ENCODE measurements at regions not wholly inside any gene's neighbourhood (a gene's known extent, or its start where the extent isn't known, plus 50 kb on each side); places are given as distances from the start of the nearest gene placed in this dataset.

DNA sequence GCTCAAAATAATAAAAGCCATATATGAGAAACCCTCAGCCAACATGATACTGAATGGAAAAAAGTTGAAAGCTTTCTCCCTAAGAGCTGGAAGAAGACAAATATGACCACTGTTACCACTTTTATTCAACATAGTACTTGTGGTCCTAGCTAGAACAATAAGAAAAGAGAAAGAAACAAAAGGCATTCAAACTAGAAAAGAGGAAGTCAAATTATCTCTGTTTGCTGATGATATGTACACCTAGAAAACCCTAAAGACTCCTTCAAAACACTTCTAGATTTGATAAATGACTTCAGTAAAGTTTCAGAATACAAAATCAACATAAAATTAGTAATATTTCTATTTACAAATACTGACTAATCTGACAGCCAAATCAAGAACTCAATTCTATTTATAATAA lies 328.8 kb upstream of the GCFC2 start:
- TF ChIP-seq EZH2phosphoT487 (IDR thresholded peaks at IDR 0.05; ENCODE audit: insufficient read depth, low read depth) = no peak
- no peak for TF ChIP-seq EZH2 (IDR thresholded peaks at IDR 0.05; ENCODE audit: insufficient read depth, poor library complexity, severe bottlenecking)
- no peaks in the 10 kb centered on the region for H3K9me3 ChIP-seq (ENCODE audit: low read depth)
- H3F3A ChIP-seq (ENCODE audit: insufficient read depth) = no peaks in the 10 kb centered on the region
- H3K27me3 ChIP-seq (replicated peaks; ENCODE audit: insufficient read depth) = no peaks in the 10 kb centered on the region
- H3K9me2 ChIP-seq (ENCODE audit: insufficient read depth) = no peaks in the 10 kb centered on the region
- no peak overlapping the region for H3K4me2 ChIP-seq (ENCODE audit: unreplicated experiment)
- no peak overlapping the region for H3K4me3 ChIP-seq
- no peak overlapping the region for H3K27ac ChIP-seq
- no peaks in the 10 kb centered on the region for H3K36me3 ChIP-seq (ENCODE audit: low read depth)
- H2AFZ ChIP-seq = no peak overlapping the region
- no peaks in the 10 kb centered on the region for H3K79me2 ChIP-seq (ENCODE audit: insufficient read depth)
- H3K9ac ChIP-seq = no peak overlapping the region
- in situ Hi-C loops (cut with MboI) = no loop called here
- no peaks in the 10 kb centered on the region for H4K20me1 ChIP-seq (ENCODE audit: insufficient read depth)
- no peak for DNase-seq
- H3K4me1 ChIP-seq (ENCODE audit: insufficient read depth) = no peaks in the 10 kb centered on the region

DNA sequence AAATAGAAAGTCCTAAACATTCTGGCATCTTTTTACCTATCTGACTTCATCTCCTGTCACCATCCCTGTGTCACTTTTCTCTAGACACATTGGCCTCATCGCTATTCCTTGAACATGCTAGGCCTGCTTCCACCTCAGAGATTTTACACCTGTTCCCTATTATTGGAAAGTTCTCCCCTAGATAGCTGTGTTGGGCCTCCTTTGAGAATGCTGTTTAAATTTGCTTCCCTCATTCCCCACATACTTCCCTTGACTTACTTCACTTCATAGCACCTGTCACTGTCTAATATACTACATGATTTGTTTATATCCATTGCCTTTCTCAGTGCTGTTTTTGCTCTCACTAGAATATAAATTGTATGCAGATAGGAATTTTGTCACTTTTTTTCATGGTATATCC lies 317.0 kb upstream of the GCFC2 start:
- Histone ChIP-seq H3K9ac (no peak overlapping the region), H3K27ac (no peak overlapping the region), H3K4me1 (ENCODE audit: insufficient read depth) (no peaks in the 10 kb centered on the region), H3K4me3 (no peak overlapping the region), H2AFZ (no peak overlapping the region), H3K79me2 (ENCODE audit: insufficient read depth) (no peaks in the 10 kb centered on the region), H3K9me2 (ENCODE audit: insufficient read depth) (no peaks in the 10 kb centered on the region), H3F3A (ENCODE audit: insufficient read depth) (no peaks in the 10 kb centered on the region), H4K20me1 (ENCODE audit: insufficient read depth) (no peaks in the 10 kb centered on the region), H3K27me3 (replicated peaks; ENCODE audit: insufficient read depth) (no peaks in the 10 kb centered on the region), H3K4me2 (ENCODE audit: unreplicated experiment) (no peak overlapping the region), H3K36me3 (ENCODE audit: low read depth) (no peaks in the 10 kb centered on the region), H3K9me3 (ENCODE audit: low read depth) (no peaks in the 10 kb centered on the region)
- no peak for DNase-seq
- 65 to 69% methylated on average over 1 of the region's 1 CpG for WGBS, 2 experiments (ENCODE audit: low coverage in 1 of 2, low lambda C conversion rate in 2 of 2, missing lambda C conversion rate in 2 of 2)
- in situ Hi-C loops (cut with MboI) = no loop called here
- TF ChIP-seq EZH2phosphoT487 (IDR thresholded peaks at IDR 0.05; ENCODE audit: insufficient read depth, low read depth) (no peak), EZH2 (IDR thresholded peaks at IDR 0.05; ENCODE audit: insufficient read depth, poor library complexity, severe bottlenecking) (no peak)

DNA sequence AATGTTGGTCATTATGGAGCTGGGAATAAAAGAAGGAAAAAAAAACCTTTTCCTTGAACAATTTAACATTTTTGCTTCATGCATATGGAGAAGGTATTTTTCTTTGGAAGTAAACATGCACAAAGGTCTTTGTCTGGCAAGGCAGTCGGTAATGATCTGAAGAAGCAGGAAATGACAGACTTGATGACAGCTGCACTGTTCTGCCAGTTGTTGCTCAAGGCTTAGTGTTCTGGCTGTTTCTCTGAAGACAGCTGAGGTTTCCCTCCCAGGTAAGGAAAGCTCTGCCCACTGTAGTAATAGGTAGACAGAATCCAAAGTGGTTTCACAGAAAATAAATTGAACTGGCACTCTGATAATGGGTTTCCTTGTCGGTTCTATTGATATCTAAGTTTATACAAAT lies 308.4 kb upstream of the GCFC2 start:
- no peaks in the 10 kb centered on the region for H3K36me3 ChIP-seq (ENCODE audit: low read depth)
- H3F3A ChIP-seq (ENCODE audit: insufficient read depth) = no peaks in the 10 kb centered on the region
- no peak overlapping the region for H3K9ac ChIP-seq
- no peak overlapping the region for H2AFZ ChIP-seq
- H3K4me1 ChIP-seq (ENCODE audit: insufficient read depth) = no peaks in the 10 kb centered on the region
- H3K4me3 ChIP-seq = no peak overlapping the region
- no peaks in the 10 kb centered on the region for H3K27me3 ChIP-seq (replicated peaks; ENCODE audit: insufficient read depth)
- H3K9me3 ChIP-seq (ENCODE audit: low read depth) = no peaks in the 10 kb centered on the region
- H3K27ac ChIP-seq = no peak overlapping the region
- no peaks in the 10 kb centered on the region for H3K79me2 ChIP-seq (ENCODE audit: insufficient read depth)
- no peaks in the 10 kb centered on the region for H4K20me1 ChIP-seq (ENCODE audit: insufficient read depth)
- in situ Hi-C loops (cut with MboI) = no loop called here
- H3K9me2 ChIP-seq (ENCODE audit: insufficient read depth) = no peaks in the 10 kb centered on the region
- TF ChIP-seq EZH2 (IDR thresholded peaks at IDR 0.05; ENCODE audit: insufficient read depth, poor library complexity, severe bottlenecking) (no peak), EZH2phosphoT487 (IDR thresholded peaks at IDR 0.05; ENCODE audit: insufficient read depth, low read depth) (no peak)
- DNase-seq = no peak
- no peak overlapping the region for H3K4me2 ChIP-seq (ENCODE audit: unreplicated experiment)
- WGBS, 2 experiments (ENCODE audit: low coverage in 1 of 2, low lambda C conversion rate in 2 of 2, missing lambda C conversion rate in 2 of 2) = 0 to 1% methylated on average over 2 of the region's 2 CpGs

DNA sequence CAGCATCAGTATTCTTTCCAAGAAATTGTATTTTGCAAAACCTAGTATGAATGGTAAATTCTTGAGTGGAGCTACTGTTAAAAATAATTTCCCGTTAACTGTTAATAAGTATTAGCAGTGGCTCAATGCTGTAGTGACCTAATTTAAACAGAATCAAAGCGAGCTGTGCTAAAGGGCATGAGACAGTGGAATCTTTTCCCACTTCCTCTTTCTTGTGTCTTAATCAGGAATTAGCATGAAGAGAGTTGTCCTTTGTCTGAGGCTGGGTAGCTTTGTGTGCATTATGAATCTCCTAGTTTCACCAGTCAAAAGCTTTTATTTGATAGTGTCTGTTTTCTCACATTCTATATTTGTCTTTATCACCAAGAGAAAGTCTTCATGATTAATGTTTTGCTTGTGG lies 298.8 kb upstream of the GCFC2 start:
- DNase-seq = no peak
- TF ChIP-seq EZH2phosphoT487 (IDR thresholded peaks at IDR 0.05; ENCODE audit: insufficient read depth, low read depth) (no peak), EZH2 (IDR thresholded peaks at IDR 0.05; ENCODE audit: insufficient read depth, poor library complexity, severe bottlenecking) (no peak)
- 16 to 33% methylated on average over 2 of the region's 2 CpGs for WGBS, 2 experiments (ENCODE audit: low coverage in 1 of 2, low lambda C conversion rate in 2 of 2, missing lambda C conversion rate in 2 of 2)
- Histone ChIP-seq H3F3A (ENCODE audit: insufficient read depth) (no peaks in the 10 kb centered on the region), H2AFZ (no peak overlapping the region), H3K4me2 (ENCODE audit: unreplicated experiment) (no peak overlapping the region), H3K27ac (no peak overlapping the region), H3K27me3 (replicated peaks; ENCODE audit: insufficient read depth) (no peaks in the 10 kb centered on the region), H4K20me1 (ENCODE audit: insufficient read depth) (no peaks in the 10 kb centered on the region), H3K9ac (no peak overlapping the region), H3K4me1 (ENCODE audit: insufficient read depth) (no peaks in the 10 kb centered on the region), H3K36me3 (ENCODE audit: low read depth) (no peaks in the 10 kb centered on the region), H3K4me3 (no peak overlapping the region), H3K9me3 (ENCODE audit: low read depth) (no peaks in the 10 kb centered on the region), H3K79me2 (ENCODE audit: insufficient read depth) (no peaks in the 10 kb centered on the region), H3K9me2 (ENCODE audit: insufficient read depth) (no peaks in the 10 kb centered on the region)
- in situ Hi-C loops (cut with MboI) = no loop called here

DNA sequence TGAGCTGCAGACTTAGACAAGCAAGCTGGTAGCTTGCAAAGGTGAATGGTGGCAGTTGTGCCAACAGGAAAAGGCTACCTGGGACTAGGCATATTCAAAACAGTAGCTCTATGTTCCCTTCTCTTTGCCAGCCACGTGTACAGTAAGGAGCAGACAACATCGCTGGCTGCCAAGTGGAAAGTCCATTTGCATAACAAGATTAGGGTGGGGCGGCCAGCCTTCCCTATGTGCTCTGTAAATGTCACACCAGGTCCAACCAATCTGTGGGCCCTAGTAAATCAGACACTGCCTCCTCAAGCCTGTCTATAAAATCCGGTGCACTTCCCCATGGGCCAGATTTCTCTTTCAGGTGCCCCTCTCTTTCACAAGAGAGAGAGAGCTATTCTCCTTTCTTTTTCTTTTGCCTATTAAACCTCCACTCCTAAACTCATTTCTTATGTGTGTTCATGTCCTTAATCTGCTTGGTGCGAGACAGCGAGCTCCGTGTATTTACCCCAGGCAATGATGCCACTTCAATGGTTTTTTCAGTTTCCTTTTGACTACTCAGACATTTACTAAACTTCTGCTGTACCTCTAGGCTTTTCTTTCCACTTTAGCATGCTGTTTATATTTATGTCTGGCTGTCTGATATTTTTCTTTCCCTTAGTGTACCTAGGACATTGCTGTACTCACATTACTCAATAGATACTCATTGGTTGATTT lies 297.4 kb upstream of the GCFC2 start:
- WGBS, 2 experiments (ENCODE audit: low coverage in 1 of 2, low lambda C conversion rate in 2 of 2, missing lambda C conversion rate in 2 of 2) = 22 to 26% methylated on average over 7 of the region's 7 CpGs
- in situ Hi-C loops (cut with MboI) = no loop called here

More for the DNA sequence above, 297.4 kb upstream of the GCFC2 start:
- no peak for DNase-seq
- Histone ChIP-seq H3K4me3 (no peak overlapping the region), H3K9me3 (ENCODE audit: low read depth) (no peaks in the 10 kb centered on the region), H3K4me1 (ENCODE audit: insufficient read depth) (no peaks in the 10 kb centered on the region), H3K9ac (no peak overlapping the region), H3K4me2 (ENCODE audit: unreplicated experiment) (no peak overlapping the region), H2AFZ (no peak overlapping the region), H3K79me2 (ENCODE audit: insufficient read depth) (no peaks in the 10 kb centered on the region), H3K9me2 (ENCODE audit: insufficient read depth) (no peaks in the 10 kb centered on the region), H3F3A (ENCODE audit: insufficient read depth) (no peaks in the 10 kb centered on the region), H4K20me1 (ENCODE audit: insufficient read depth) (no peaks in the 10 kb centered on the region), H3K27me3 (replicated peaks; ENCODE audit: insufficient read depth) (no peaks in the 10 kb centered on the region), H3K36me3 (ENCODE audit: low read depth) (no peaks in the 10 kb centered on the region), H3K27ac (no peak overlapping the region)
- TF ChIP-seq EZH2 (IDR thresholded peaks at IDR 0.05; ENCODE audit: insufficient read depth, poor library complexity, severe bottlenecking) = no peak
- no peak for TF ChIP-seq EZH2phosphoT487 (IDR thresholded peaks at IDR 0.05; ENCODE audit: insufficient read depth, low read depth)

Measured in GM23248 (cell line).